ENCODE measurements at regions not wholly inside any gene's neighbourhood (a gene's known extent, or its start where the extent isn't known, plus 50 kb on each side); places are given as distances from the start of the nearest gene placed in this dataset.

DNA sequence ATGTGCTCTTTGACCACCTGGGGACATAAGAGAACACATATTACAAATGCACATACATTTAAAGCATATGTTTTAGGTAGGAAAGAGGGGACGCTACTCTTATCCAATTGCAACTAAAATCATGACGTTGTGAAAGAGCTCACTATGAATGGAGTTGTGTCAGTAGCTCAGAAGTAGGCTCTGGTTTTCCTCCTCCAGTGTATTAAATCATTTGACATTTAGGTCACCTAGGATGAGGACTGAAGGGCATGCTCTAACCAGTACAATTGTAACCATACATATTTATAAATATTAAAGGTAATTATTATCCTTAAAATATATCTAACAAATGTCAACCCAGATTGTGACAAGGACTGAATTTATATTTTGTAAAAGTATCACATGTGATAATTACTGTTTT lies 389.0 kb downstream of the KLF12 start:
- TF ChIP-seq POLR2A (IDR thresholded peaks at IDR 0.05; ENCODE audit: low read depth, low read length) (no peak), FOS (IDR thresholded peaks at IDR 0.05; ENCODE audit: low read depth, low read length) (no peak), BHLHE40 (IDR thresholded peaks at IDR 0.05; ENCODE audit: low read depth, low read length) (no peak), CEBPB (IDR thresholded peaks at IDR 0.05; ENCODE audit: low read depth, low read length) (no peak), SMC3 (IDR thresholded peaks at IDR 0.05; ENCODE audit: low read depth, low read length) (no peak), MAFK (IDR thresholded peaks at IDR 0.05; ENCODE audit: low read depth, low read length) (no peak), RCOR1 (IDR thresholded peaks at IDR 0.05; ENCODE audit: insufficient replicate concordance, low read length) (no peak), MAZ (IDR thresholded peaks at IDR 0.05; ENCODE audit: borderline replicate concordance, low read depth, low read length) (no peak), NFE2L2 (IDR thresholded peaks at IDR 0.05; ENCODE audit: low read depth, low read length) (no peak)
- TF ChIP-seq, protein P1, sequence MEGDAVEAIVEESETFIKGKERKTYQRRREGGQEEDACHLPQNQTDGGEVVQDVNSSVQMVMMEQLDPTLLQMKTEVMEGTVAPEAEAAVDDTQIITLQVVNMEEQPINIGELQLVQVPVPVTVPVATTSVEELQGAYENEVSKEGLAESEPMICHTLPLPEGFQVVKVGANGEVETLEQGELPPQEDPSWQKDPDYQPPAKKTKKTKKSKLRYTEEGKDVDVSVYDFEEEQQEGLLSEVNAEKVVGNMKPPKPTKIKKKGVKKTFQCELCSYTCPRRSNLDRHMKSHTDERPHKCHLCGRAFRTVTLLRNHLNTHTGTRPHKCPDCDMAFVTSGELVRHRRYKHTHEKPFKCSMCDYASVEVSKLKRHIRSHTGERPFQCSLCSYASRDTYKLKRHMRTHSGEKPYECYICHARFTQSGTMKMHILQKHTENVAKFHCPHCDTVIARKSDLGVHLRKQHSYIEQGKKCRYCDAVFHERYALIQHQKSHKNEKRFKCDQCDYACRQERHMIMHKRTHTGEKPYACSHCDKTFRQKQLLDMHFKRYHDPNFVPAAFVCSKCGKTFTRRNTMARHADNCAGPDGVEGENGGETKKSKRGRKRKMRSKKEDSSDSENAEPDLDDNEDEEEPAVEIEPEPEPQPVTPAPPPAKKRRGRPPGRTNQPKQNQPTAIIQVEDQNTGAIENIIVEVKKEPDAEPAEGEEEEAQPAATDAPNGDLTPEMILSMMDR (conservative IDR thresholded peaks at IDR 0.05; ENCODE audit: low read depth, low read length) = no peak
- TF ChIP-seq, protein P2, sequence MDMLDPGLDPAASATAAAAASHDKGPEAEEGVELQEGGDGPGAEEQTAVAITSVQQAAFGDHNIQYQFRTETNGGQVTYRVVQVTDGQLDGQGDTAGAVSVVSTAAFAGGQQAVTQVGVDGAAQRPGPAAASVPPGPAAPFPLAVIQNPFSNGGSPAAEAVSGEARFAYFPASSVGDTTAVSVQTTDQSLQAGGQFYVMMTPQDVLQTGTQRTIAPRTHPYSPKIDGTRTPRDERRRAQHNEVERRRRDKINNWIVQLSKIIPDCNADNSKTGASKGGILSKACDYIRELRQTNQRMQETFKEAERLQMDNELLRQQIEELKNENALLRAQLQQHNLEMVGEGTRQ (IDR thresholded peaks at IDR 0.05; ENCODE audit: low read depth, low read length) = no peak
- TF ChIP-seq, protein P3, sequence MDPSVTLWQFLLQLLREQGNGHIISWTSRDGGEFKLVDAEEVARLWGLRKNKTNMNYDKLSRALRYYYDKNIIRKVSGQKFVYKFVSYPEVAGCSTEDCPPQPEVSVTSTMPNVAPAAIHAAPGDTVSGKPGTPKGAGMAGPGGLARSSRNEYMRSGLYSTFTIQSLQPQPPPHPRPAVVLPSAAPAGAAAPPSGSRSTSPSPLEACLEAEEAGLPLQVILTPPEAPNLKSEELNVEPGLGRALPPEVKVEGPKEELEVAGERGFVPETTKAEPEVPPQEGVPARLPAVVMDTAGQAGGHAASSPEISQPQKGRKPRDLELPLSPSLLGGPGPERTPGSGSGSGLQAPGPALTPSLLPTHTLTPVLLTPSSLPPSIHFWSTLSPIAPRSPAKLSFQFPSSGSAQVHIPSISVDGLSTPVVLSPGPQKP (IDR thresholded peaks at IDR 0.05; ENCODE audit: borderline replicate concordance, low read depth, low read length) = no peak
